Neural cell (in vitro differentiated cells): ENCODE measurements at regions not wholly inside any gene's neighbourhood (a gene's known extent, or its start where the extent isn't known, plus 50 kb on each side); places are given as distances from the start of the nearest gene placed in this dataset.

Source experiments
- H2AFZ ChIP-seq: fragments of 200-600, 300-800 bp; sonication (generic), shearing (Covaris generic); 2 replicates; pipeline ENCODE4 v1.6.0; 2014; ENCODE audit warnings: low read depth, mild to moderate bottlenecking, antibody characterized with exemption, low read length, moderate library complexity
- H3F3A ChIP-seq: fragments of 200-600 bp; shearing (Covaris generic); 2 replicates; pipeline ENCODE4 v1.6.1; 2016; ENCODE audit warnings: mild to moderate bottlenecking, moderate library complexity, mixed read lengths, antibody characterized with exemption, low read length; ENCODE audit not compliant: insufficient read depth, poor library complexity, severe bottlenecking
- H3K27ac ChIP-seq: fragments of 200-600, 300-800 bp; sonication (generic), shearing (Covaris generic); 2 replicates; pipeline ENCODE4 v1.5.1; 2014; ENCODE audit warnings: mild to moderate bottlenecking, low read length, moderate library complexity
- H3K27me3 ChIP-seq: fragments of 300-800, 200-600 bp; sonication (generic), shearing (Covaris generic); 2 replicates; pipeline ENCODE4 v1.6.0; 2014; ENCODE audit warnings: mild to moderate bottlenecking, low read depth, low read length, moderate library complexity; ENCODE audit not compliant: insufficient read depth
- H3K36me3 ChIP-seq: fragments of 300-800, 200-600 bp; sonication (generic), shearing (Covaris generic); 2 replicates; pipeline ENCODE4 v1.5.1; 2014; ENCODE audit warnings: mild to moderate bottlenecking, antibody characterized with exemption, low read length, moderate library complexity; ENCODE audit not compliant: insufficient read depth
- H3K4me2 ChIP-seq: fragments of 300-800, 200-600 bp; sonication (generic), shearing (Covaris generic); 2 replicates; pipeline ENCODE4 v1.6.0; 2014; ENCODE audit warnings: mild to moderate bottlenecking, low read length
- H3K4me3 ChIP-seq: fragments of 300-800, 200-600 bp; sonication (generic), shearing (Covaris generic); 2 replicates; pipeline ENCODE4 v1.5.1; 2014; ENCODE audit warnings: mild to moderate bottlenecking, low read length, moderate library complexity
- H3K79me2 ChIP-seq: fragments of 200-600 bp; shearing (Covaris generic); replicated peaks from 2 replicates; pipeline ENCODE4 v1.6.0; 2014; ENCODE audit warnings: mild to moderate bottlenecking, low read length, moderate library complexity; ENCODE audit not compliant: insufficient read depth
- H3K9ac ChIP-seq: fragments of 300-800, 200-600 bp; sonication (generic), shearing (Covaris generic); 2 replicates; pipeline ENCODE4 v1.6.1; 2016; ENCODE audit warnings: mild to moderate bottlenecking, low read length, mixed read lengths
- H3K9me2 ChIP-seq: fragments of 200-600 bp; shearing (Covaris generic); 2 replicates; pipeline ENCODE4 v1.6.1; 2016; ENCODE audit warnings: mild to moderate bottlenecking, low read length, mixed read lengths; ENCODE audit not compliant: insufficient read depth
- H3K9me3 ChIP-seq: fragments of 200-600, 300-800 bp; sonication (generic), shearing (Covaris generic); 2 replicates; pipeline ENCODE4 v1.6.1; 2016; ENCODE audit warnings: mild to moderate bottlenecking, mixed run types, low read length, moderate library complexity, mixed read lengths
- H4K20me1 ChIP-seq: fragments of 200-600 bp; shearing (Covaris generic); 2 replicates; pipeline ENCODE4 v1.6.1; 2016; ENCODE audit warnings: mild to moderate bottlenecking, mixed run types; ENCODE audit not compliant: insufficient read depth
- EP300 ChIP-seq: fragments of 450-650 bp; conservative IDR thresholded peaks from 2 replicates; pipeline ENCODE4 v1.6.1; 2014; ENCODE audit warnings: antibody characterized with exemption, mild to moderate bottlenecking, moderate library complexity; ENCODE audit not compliant: poor library complexity, severe bottlenecking
- EZH2 ChIP-seq: fragments of 200-600, 300-800 bp; shearing (Covaris generic), sonication (generic); IDR thresholded peaks from 2 replicates; pipeline ENCODE4 v1.6.1; 2014; ENCODE audit warnings: antibody characterized with exemption, low read length, borderline replicate concordance, mild to moderate bottlenecking; ENCODE audit not compliant: insufficient read depth, poor library complexity, severe bottlenecking
- MXI1 ChIP-seq: fragments of 450-650 bp; conservative IDR thresholded peaks from 2 replicates; pipeline ENCODE4 v1.6.1; 2014; ENCODE audit warnings: antibody characterized with exemption, mild to moderate bottlenecking; ENCODE audit not compliant: poor library complexity, severe bottlenecking
- POLR2AphosphoS5 ChIP-seq: IDR thresholded peaks from 2 replicates; pipeline ENCODE4 v1.6.1; 2012
- RAD21 ChIP-seq: fragments of 450-650 bp; conservative IDR thresholded peaks from 2 replicates; pipeline ENCODE4 v1.6.1; 2014; ENCODE audit warnings: antibody characterized with exemption, mild to moderate bottlenecking, moderate library complexity
- SMC3 ChIP-seq: fragments of 450-650 bp; conservative IDR thresholded peaks from 2 replicates; pipeline ENCODE4 v1.6.1; 2014; ENCODE audit warnings: antibody characterized with exemption, mild to moderate bottlenecking, moderate library complexity; ENCODE audit not compliant: poor library complexity
- TAF1 ChIP-seq: IDR thresholded peaks from 2 replicates; pipeline ENCODE4 v1.6.1; 2012; ENCODE audit warnings: low read depth
- TF ChIP-seq, protein P1 (sequence below): IDR thresholded peaks from 2 replicates; pipeline ENCODE4 v1.6.1; 2012; ENCODE audit warnings: borderline replicate concordance
- TF ChIP-seq, protein P2 (sequence below): fragments of 450-650 bp; IDR thresholded peaks from 2 replicates; pipeline ENCODE4 v1.5.1; 2014; ENCODE audit warnings: antibody characterized with exemption, mild to moderate bottlenecking, moderate library complexity; ENCODE audit not compliant: poor library complexity, severe bottlenecking

- TF ChIP-seq RAD21 (no peak), POLR2AphosphoS5 (no peak), EP300 (no peak), SMC3 (no peak), TAF1 (no peak), EZH2 (no peak), MXI1 (no peak)
- TF ChIP-seq, protein P1, sequence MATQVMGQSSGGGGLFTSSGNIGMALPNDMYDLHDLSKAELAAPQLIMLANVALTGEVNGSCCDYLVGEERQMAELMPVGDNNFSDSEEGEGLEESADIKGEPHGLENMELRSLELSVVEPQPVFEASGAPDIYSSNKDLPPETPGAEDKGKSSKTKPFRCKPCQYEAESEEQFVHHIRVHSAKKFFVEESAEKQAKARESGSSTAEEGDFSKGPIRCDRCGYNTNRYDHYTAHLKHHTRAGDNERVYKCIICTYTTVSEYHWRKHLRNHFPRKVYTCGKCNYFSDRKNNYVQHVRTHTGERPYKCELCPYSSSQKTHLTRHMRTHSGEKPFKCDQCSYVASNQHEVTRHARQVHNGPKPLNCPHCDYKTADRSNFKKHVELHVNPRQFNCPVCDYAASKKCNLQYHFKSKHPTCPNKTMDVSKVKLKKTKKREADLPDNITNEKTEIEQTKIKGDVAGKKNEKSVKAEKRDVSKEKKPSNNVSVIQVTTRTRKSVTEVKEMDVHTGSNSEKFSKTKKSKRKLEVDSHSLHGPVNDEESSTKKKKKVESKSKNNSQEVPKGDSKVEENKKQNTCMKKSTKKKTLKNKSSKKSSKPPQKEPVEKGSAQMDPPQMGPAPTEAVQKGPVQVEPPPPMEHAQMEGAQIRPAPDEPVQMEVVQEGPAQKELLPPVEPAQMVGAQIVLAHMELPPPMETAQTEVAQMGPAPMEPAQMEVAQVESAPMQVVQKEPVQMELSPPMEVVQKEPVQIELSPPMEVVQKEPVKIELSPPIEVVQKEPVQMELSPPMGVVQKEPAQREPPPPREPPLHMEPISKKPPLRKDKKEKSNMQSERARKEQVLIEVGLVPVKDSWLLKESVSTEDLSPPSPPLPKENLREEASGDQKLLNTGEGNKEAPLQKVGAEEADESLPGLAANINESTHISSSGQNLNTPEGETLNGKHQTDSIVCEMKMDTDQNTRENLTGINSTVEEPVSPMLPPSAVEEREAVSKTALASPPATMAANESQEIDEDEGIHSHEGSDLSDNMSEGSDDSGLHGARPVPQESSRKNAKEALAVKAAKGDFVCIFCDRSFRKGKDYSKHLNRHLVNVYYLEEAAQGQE = no peak
- TF ChIP-seq, protein P2, sequence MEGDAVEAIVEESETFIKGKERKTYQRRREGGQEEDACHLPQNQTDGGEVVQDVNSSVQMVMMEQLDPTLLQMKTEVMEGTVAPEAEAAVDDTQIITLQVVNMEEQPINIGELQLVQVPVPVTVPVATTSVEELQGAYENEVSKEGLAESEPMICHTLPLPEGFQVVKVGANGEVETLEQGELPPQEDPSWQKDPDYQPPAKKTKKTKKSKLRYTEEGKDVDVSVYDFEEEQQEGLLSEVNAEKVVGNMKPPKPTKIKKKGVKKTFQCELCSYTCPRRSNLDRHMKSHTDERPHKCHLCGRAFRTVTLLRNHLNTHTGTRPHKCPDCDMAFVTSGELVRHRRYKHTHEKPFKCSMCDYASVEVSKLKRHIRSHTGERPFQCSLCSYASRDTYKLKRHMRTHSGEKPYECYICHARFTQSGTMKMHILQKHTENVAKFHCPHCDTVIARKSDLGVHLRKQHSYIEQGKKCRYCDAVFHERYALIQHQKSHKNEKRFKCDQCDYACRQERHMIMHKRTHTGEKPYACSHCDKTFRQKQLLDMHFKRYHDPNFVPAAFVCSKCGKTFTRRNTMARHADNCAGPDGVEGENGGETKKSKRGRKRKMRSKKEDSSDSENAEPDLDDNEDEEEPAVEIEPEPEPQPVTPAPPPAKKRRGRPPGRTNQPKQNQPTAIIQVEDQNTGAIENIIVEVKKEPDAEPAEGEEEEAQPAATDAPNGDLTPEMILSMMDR = no peak
Measured at GRCh38 chr18:24860978-24861680, 400.7 kb downstream of the HRH4 start.

GRCh38 chr18:24862201-24862816 is 401.9 kb downstream of the HRH4 start:
- no peaks in the 10 kb centered on the region for H3F3A ChIP-seq
- H3K4me3 ChIP-seq = no peak overlapping the region
- no peaks in the 10 kb centered on the region for H3K9me3 ChIP-seq
- no peak overlapping the region for H3K27ac ChIP-seq
- H4K20me1 ChIP-seq = no peaks in the 10 kb centered on the region
- H3K79me2 ChIP-seq = no peaks in the 10 kb centered on the region
- no peaks in the 10 kb centered on the region for H3K9me2 ChIP-seq
- no peak overlapping the region for H2AFZ ChIP-seq
- no peaks in the 10 kb centered on the region for H3K27me3 ChIP-seq
- TF ChIP-seq MXI1 (no peak), EP300 (no peak), TAF1 (no peak), EZH2 (no peak), SMC3 (no peak), POLR2AphosphoS5 (no peak), RAD21 (no peak)
- TF ChIP-seq, protein P2 = no peak
- TF ChIP-seq, protein P1 = no peak
- no peak overlapping the region for H3K4me2 ChIP-seq
- no peak overlapping the region for H3K9ac ChIP-seq
- H3K36me3 ChIP-seq = no peaks in the 10 kb centered on the region

More at GRCh38 chr18:24860978-24861680, 400.7 kb downstream of the HRH4 start:
- Histone ChIP-seq H3K36me3 (no peaks in the 10 kb centered on the region), H3K79me2 (no peaks in the 10 kb centered on the region), H3K9me3 (no peaks in the 10 kb centered on the region), H3K27ac (no peak overlapping the region), H4K20me1 (no peaks in the 10 kb centered on the region), H3K9ac (no peak overlapping the region), H3K4me2 (no peak overlapping the region), H2AFZ (no peak overlapping the region), H3K4me3 (no peak overlapping the region), H3F3A (no peaks in the 10 kb centered on the region), H3K27me3 (no peaks in the 10 kb centered on the region), H3K9me2 (no peaks in the 10 kb centered on the region)
